ENCODE measurements at regions not wholly inside any gene's neighbourhood (a gene's known extent, or its start where the extent isn't known, plus 50 kb on each side); places are given as distances from the start of the nearest gene placed in this dataset.
A peak's percentile ranks its signal among the peaks of the same experiment; 100 is the strongest.

GRCh38 chr6:3987576-3987975 is 91.4 kb downstream of the FAM217A start:
- no peaks in the 10 kb centered on the region for H3K9me3 ChIP-seq
- DNase-seq (no peak), ATAC-seq (no peak)
- intact Hi-C loops (cut with DNase I) = loop anchor here (10.0 kb wide), 3 partner anchors 63 to 253 kb away; no protein-coding TSS in a partner anchor
- no peaks in the 10 kb centered on the region for H3K27me3 ChIP-seq
- TF ChIP-seq CTCF (IDR thresholded peaks at IDR 0.05) (no peak), POLR2A (IDR thresholded peaks at IDR 0.05) (no peak)
- no peaks in the 10 kb centered on the region for H3K36me3 ChIP-seq
- H3K27ac ChIP-seq = no peak overlapping the region
- 85% methylated on average over 2 of the region's 2 CpGs for WGBS (ENCODE audit: insufficient coverage, low coverage, low lambda C conversion rate, missing lambda C conversion rate)
- peaks cover 0 to 10% (median 0%) of the 10 kb centered on the region in 4 donors for H3K4me1 ChIP-seq
- no peak overlapping the region for H3K4me3 ChIP-seq

- no peak for TF ChIP-seq POLR2A (IDR thresholded peaks at IDR 0.05)
- peak; percentile 79 to 83 (median 81) for TF ChIP-seq CTCF (IDR thresholded peaks at IDR 0.05)
- Histone ChIP-seq H3K4me3 (peak overlapping the region; percentile 35 to 39 (median 36)), H3K36me3 (no peaks in the 10 kb centered on the region), H3K4me1 (peaks cover 0 to 10% (median 4%) of the 10 kb centered on the region in 4 donors), H3K27ac (peak overlapping the region; percentile 40 to 61 (median 47)), H3K27me3 (no peaks in the 10 kb centered on the region), H3K9me3 (no peaks in the 10 kb centered on the region)
- intact Hi-C loops (cut with DNase I) = no loop called here
- 19% methylated on average over 21 of the region's 21 CpGs for WGBS (ENCODE audit: insufficient coverage, low coverage, low lambda C conversion rate, missing lambda C conversion rate)
- DNase-seq = peak; percentile 84 to 91 (median 87)
- ATAC-seq = peak; percentile 98 to 99 (median 98)
These were observed 88.0 kb downstream of the FAM217A start for GRCh38 chr6:3990692-3991491.

GRCh38 chr6:3991941-3992340 is 87.0 kb downstream of the FAM217A start:
- intact Hi-C loops (cut with DNase I) = no loop called here
- WGBS (ENCODE audit: insufficient coverage, low coverage, low lambda C conversion rate, missing lambda C conversion rate) = 68% methylated on average over 4 of the region's 4 CpGs
- Histone ChIP-seq H3K36me3 (no peaks in the 10 kb centered on the region), H3K9me3 (no peaks in the 10 kb centered on the region), H3K27me3 (no peaks in the 10 kb centered on the region), H3K4me3 (no peak overlapping the region), H3K4me1 (peaks cover 0 to 9% (median 4%) of the 10 kb centered on the region in 4 donors), H3K27ac (no peak overlapping the region)
- ATAC-seq = no peak
- DNase-seq = no peak
- TF ChIP-seq CTCF (IDR thresholded peaks at IDR 0.05) (no peak), POLR2A (IDR thresholded peaks at IDR 0.05) (no peak)

GRCh38 chr6:3996349-3996748 is 82.6 kb downstream of the FAM217A start:
- DNase-seq (no peak), ATAC-seq (no peak)
- Histone ChIP-seq H3K4me3 (no peak overlapping the region), H3K4me1 (peaks cover 0 to 8% (median under 1%) of the 10 kb centered on the region in 4 donors), H3K27ac (no peak overlapping the region), H3K9me3 (no peaks in the 10 kb centered on the region), H3K27me3 (no peaks in the 10 kb centered on the region), H3K36me3 (no peaks in the 10 kb centered on the region)
- intact Hi-C loops (cut with DNase I) = no loop called here
- 100% methylated on average over 4 of the region's 4 CpGs for WGBS (ENCODE audit: insufficient coverage, low coverage, low lambda C conversion rate, missing lambda C conversion rate)
- no peak for TF ChIP-seq POLR2A (IDR thresholded peaks at IDR 0.05)
- TF ChIP-seq CTCF (IDR thresholded peaks at IDR 0.05) = no peak

Measured in right lobe of liver (tissue), 6 donors.